GM21381 (cell line): ENCODE measurements at regions not wholly inside any gene's neighbourhood (a gene's known extent, or its start where the extent isn't known, plus 50 kb on each side); places are given as distances from the start of the nearest gene placed in this dataset.

Source experiments
- ATAC-seq: cut with Tn5 transposase; IDR thresholded peaks from one replicate; pipeline ENCODE4 v1.9.1; 2021; ENCODE audit warnings: mild to moderate bottlenecking, moderate library complexity; ENCODE audit not compliant: unreplicated experiment

DNA sequence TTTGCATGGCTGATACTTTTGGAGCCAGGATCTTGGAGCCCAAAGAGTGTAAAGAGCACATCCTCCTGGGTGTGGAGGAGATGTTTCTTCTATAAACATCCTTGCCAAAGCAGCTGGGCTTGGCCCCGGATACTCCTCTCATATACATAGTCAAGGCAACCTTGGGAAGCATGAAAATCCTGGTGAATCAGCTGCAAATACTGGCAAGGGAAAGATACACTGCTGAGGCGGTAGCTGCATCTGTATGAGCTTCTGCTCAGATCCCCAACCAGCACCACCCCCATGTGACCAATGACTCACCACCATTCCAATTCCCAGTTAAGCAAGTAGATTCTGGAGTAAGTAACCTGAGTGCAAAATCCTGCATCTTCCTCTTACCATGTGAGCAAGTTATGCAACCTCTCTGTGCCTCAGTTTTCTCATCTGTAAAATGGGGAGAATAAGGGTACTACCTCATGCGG is 567.4 kb downstream of the MED13L start:
- no peak for ATAC-seq

DNA sequence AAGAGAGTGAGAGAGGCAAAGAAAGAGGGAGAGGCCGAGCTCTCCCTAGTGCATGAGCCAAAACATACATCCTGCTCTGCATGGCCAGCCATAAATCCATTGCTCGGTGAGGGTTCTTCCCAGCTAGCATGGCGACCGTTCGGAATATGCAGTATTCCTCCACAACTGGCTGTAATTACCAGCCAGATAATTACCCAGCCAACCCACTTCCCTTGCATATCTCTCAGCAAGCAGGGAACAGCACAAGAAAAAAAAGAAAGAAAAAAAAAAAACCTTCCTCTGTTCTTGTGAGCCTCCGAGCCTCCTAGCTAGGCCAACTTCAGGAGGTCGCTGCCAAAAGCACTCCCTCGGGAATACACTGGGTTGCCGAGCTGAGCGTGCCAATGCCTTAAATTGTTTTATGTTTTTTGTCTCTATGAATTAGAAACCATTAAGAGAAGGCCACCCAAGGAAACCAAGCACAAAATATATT is 567.9 kb downstream of the MED13L start:
- ATAC-seq, result no peak

DNA sequence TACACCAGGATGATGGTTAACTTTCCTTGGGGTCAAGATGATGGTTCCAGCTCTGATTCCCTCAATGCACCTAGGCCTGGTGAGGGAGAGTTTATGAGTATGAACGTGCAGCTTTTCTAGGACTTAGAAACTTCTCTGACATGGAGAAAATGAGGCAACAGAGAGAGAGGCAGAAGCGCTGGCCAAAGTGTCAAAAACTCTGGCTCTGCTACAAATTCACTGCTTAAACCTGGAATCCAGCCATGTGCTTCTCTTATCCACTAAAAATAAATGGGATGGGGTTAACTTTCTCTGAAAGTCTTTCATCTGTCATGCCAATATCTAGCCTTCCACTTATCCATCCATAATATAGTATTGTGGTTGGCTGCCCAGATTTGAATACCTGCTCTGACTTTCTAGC is 568.7 kb downstream of the MED13L start:
- no peak for ATAC-seq

DNA sequence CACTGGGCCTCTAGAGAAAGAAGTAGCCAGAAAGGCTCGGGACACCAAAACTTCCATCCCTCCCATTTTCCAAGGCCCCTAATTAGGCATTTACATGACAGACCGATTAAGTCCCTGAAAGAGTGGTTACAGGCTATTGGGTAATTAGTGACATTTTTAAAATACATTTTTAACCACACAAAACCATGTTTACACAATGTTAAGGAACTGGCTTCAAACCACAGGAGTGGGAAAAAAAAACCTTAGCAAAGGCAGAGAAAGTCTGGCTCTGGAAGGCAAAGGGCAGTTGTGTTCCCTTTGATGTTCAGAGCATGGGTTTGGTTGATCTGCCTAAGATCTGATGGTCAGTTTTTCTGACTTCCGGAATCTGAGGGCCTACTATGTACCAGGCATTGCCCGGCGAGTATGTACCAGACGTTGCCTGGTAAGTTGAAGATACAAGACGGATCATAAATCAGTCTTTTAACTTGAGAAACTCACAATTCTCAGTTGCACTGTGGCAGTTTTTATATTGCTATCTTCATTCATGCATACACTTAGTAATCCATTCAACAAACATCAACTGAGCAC is 576.5 kb downstream of the MED13L start:
- no peak for ATAC-seq

DNA sequence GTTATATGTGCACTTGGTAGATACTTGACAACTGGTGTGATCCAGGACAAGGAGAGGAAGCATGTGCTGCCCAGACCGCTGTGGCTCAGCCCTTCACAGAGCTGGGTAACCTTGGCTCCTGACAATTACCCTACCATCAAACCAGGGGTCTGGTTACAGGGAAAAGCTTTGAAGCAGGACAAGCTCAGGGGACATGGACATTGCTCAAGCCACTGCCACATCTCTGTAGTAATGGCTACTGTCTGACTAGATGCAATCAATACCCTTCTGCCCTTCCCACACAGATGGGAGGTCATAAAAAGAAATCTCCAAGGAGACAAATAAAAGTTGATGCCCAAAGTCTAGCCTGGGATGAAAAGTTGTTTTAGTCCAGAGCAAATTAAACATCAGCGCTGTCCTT is 577.4 kb downstream of the MED13L start:
- no peak for ATAC-seq

DNA sequence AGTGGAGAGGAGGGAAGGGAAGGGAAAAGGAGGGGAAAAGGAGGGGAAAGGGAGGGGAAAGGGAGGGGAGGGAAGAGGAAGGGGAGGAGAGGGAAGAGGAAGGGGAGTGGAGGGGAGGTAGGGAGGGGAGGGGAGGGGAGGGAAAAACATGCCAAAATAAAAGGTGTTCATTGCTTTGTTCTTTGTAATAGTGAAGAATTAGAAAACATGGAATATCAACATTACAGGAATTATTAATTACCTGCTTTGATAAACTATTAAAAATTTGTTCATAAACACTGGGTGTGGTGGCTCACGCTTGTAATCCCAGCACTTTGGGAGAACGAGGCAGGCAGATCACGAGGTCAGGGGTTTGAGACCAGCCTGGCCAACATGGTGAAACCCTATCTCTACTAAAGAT is 579.2 kb downstream of the MED13L start:
- no peak for ATAC-seq

DNA sequence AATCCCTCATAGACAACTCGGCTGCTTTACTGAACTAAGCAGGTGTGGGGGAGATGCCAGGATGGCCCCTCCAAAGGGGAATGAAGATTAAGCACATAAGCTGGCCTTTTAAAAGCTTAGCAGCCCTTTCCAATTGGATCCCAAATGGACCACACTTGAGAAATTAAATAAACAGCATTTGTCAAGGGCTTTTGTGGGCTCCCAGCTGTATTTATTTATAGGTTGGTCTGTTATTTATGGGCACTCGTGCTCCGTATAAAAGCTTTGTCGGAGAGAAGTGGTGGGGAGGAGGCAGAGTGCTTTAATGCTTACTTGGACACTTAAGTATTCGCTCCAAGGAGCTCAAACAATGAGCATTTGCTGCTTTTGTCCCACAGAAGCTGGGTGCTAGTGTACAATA is 580.2 kb downstream of the MED13L start:
- no peak for ATAC-seq

DNA sequence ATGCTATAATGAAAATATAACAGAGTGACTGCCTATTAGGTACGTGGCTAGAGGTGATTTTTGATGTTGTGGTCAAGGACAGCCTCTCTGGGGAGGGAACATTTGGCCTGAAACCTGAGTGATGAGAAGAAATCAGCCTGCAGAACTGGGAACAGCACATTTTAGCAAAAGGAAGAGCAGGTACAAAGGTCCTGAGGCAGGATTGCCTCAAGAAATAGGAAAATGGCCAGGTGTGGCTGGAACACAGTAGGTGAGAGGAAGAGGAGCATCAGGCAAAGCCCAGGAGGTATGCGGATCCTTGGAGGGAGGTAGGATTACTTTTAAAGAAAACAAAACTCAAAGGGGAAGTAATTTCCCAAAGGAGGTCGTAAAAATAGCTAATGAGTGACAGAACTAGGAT is 582.9 kb downstream of the MED13L start:
- no peak for ATAC-seq

DNA sequence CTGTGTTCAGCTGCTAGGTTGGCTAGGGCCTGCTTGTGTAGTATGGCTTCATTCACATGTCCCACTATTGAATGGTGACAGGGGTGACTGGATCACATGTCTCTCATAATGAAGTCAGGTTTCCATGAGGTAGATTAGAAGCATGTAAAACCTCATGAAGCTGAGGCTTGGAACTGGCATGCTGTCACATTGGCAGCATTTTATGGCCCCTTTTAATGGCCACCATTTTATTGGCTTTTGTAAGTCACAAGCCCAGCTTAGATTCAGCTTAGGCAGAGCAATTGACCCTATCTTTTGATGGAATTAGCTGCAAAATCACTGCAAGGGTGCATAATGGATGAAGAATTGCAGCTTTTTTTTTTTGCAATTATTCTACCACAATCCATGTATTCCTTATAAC is 583.5 kb downstream of the MED13L start:
- no peak for ATAC-seq

DNA sequence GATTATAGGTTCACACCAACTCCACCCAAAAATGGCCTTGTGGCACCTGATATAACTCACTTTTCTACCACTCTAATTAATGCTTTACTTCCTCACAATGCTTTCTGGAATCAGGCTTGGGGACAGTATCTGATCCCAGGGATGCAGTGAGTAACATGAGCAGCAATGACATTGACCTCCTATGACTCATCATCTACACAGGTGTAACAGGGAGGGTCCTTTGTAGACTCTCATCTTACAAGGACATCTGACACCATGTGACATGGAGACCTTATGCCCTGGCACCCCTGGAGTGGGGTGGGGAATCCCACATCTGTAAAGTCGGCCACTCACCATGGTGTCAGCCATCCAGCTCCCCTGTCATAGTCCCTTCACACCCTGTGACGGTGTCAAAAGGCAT is 586.4 kb downstream of the MED13L start:
- ATAC-seq, result no peak

DNA sequence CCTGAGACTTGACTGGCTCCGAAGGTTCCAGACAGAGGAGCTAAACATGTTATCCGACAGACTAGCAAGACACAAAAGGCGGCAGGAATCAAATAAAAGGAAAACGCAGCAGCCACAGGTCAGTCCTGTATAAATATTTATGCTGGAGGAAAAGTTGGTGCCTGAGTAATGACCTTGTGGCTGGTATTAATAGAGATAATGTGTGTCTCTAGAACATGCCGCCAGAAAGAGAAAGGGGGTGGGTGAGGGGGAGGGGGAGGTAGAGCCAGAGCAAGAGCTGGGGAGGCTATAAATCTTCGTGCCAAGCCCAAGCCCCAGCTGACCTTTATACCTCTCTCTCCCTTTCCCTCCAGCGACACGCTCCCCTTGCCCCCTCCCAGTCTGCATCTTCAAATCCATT is 590.4 kb downstream of the MED13L start:
- ATAC-seq, result no peak

DNA sequence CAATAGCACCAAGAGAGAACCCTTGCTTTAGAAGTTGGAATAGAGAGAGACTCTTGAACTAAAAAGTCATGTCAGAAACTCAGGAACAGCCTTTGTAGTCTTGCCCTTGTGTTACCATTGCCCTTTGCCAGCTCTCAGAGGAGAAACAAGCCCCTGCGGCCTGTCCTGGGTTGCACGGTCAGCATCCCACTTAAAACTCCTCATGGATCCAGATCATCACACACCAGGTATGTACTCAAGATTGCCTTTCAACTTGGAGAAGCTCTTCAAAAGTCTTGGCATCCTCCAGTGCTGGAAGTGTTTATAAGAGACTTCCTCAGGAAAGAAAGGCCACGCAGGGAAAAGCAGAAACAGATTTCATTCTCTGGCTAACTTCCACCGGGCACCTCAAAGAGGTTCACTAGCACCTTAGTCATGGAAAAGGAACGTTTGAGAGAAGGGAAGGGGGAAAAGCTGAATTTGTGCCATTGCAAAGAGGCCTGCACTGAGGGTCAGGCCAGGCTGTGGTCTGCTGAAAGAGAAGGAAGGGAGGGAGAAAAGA is 594.2 kb downstream of the MED13L start:
- no peak for ATAC-seq

DNA sequence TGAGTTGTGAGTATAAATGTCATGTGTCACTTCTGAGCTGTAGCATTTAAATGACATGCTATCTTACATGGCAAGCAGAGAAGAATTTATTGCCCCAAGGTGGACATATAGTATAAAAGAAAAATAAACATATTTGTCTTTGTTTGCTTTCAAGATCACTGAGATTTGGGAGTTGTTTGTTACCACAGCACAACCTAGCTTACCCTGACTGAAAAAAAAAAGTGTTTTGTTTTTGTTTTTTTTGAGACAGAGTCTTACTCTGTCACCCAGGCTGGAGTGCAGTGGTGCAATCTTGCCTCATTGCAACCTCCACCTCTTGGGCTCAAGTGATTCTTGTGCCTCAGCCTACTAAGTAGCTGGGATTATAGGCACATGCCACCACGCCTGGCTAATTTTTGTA is 596.5 kb downstream of the MED13L start:
- no peak for ATAC-seq

DNA sequence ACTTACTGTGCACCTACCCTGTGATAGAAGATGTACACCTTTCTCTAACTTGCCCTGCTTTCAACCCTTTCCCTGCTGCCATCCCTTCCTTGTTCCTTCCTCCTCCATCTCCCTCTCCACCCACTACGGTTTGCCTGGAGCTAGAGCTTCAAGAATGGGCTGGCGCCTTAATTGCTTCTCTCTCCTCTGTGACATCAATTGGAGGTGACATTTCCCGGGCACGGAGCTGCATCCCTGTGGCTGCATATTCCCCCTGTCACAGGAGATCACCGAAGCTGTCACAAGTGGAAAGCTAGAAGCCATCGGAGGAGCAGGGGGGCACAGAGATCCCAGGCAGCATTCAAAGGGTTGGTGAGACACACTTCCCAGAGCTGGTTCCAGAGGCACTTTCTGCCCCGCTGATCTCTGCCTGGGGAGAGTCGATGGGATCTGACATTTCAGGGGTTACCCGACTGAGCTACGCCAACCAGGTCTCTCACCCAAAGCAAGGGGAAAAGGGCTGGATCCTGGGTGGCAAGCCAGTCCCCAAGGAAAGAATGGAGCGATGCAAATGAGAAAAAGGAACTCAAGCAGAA is 604.9 kb downstream of the MED13L start:
- no peak for ATAC-seq

DNA sequence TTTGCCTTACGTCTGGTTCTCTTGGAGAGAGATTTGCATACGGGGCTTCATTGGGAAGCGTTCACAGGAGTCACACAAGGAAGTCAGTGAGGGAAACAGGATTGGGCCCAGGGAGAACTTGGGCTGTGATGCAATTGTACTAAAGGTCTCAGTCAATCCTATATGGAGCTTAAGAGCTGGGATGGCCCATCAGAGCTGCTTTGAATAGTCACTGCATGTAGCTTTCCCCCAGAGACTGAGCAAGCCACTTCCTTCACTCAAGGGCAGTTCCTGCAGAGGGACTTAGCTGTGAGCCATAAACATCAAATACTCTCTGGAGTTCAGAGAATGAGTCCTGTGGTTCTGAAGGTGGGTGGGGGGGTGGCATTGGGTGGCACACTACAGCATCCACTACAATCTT is 605.4 kb downstream of the MED13L start:
- ATAC-seq, result no peak

DNA sequence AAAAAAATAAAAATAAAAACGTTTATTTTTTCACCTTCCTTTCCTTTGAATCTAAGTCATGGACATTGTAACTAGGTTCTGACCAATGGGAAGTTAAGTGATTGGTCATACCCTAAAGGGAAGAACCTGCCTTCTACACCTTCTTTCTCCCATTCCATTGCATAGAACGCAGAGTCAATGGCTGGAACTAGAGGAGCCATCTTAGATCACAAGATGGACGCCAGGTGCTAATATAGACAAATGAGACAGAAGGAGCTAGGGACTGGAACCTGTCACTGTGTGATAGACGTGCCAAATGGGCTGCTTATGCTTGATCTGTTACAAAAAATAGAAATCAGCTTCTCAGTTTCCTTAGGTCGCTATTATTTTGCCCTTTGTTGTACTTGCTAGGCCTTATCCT is 606.6 kb downstream of the MED13L start:
- no peak for ATAC-seq

DNA sequence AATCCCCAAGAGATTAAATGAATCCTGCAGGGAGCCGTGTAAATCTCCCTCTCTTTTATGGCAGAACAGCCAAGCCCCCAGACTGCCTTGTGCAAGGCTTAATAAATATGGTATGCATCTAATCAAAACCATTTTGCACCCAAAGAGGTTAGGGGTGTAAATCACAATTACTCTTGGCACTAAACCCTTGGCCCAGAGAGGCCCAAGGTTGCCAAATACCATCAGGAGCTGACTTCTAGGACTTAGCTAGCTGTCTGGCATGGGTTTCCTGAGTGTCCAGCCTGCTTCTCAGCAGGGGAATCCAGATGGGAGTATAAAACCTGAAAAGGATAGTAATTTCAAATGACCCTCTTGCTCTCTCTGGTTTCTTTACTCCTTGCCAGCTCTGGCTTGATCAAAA is 610.4 kb downstream of the MED13L start:
- ATAC-seq, result no peak

DNA sequence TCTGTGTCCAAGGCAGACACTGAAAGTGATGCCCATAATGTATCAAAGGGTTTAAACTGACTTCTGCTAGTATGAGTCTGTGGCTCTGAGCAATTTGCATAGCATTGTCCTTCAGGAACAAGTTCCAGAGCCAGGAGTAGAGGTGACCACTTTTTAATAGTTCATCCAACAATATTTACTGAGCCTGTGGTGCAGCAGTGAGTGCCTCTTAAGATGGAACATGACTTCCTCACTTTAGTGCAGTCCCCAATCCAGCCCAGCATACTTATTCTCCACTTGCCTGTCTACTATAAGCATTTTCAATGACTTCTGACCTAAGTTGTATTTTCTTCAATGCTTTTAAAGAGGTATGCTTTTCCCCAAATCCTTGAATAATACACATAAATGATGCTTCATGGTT is 611.3 kb downstream of the MED13L start:
- ATAC-seq, result no peak

DNA sequence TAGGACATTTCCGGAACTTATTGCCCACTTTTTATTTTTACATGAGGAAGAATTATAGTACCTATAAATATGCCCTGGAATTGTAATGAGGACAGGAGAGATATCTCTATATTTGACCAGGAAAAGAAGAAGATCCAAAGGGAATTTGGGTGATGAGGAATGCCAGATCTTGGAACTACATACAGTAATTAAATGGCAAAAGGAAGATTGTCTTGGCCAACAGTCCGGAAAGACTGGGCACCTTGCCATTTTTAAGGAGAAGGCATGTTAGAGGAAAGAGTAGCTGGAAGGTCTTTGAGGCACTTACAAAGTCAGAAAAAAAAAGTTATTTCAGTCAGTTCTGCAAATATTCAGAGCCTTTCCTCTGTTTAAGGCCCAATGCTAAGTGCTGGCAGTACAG is 616.4 kb downstream of the MED13L start:
- no peak for ATAC-seq

DNA sequence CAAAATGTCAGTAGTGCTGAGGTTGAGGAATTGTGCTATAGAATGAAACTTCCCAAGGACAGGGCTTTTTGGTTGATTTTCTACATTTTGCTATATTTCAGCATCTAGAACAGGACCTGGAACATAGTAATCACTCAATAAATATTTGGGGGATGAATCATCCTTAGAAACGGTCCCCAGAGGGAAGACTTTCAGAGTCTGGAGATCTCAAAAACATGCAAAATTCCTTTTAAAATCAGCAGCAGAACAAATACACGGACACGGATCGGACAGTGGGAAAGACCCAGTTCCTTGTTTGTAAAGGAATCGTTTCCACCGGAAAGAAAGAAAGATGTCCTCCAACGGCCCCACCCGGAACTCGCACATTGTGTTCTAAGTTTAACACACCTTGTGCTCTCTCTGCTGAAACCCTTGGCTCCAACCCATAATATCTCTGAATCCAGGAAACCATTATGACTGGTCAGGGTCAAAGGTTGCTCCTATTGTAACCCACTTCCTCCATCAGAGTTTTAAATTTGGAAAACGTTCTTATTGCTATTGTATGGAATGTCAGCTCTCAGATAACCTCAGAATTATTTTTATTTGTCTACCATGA is 617.2 kb downstream of the MED13L start:
- no peak for ATAC-seq

DNA sequence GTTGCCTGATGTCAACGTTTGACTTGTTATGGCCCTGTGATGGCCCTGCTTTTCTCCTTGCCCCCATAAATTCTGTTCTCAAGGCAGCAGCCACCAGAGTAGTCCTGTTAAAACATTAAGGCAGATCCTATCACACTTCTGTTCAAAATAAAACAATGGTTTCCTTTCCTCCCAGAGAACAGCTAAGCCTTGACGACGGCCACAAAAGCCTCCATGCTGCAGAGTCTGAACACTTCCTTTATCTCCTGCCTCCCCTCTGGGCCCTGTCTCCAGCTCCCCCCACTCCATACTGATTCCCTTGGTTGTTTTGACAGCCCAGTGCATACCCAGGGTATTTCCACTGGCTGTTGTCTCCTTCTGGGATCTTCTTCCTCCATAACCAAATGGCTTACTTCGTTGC is 618.1 kb downstream of the MED13L start:
- no peak for ATAC-seq
